ENCODE measurements at regions not wholly inside any gene's neighbourhood (a gene's known extent, or its start where the extent isn't known, plus 50 kb on each side); places are given as distances from the start of the nearest gene placed in this dataset.

GRCh38 chr15:47552978-47553608, 164.2 kb upstream of the SEMA6D start:
- Mint-ChIP-seq H3K4me1 (ENCODE audit: low read depth, unreplicated experiment) (no peaks in the 10 kb centered on the region), H3K4me3 (ENCODE audit: unreplicated experiment) (no peak overlapping the region), H3K9me3 (ENCODE audit: unreplicated experiment) (no peaks in the 10 kb centered on the region), H3K36me3 (ENCODE audit: low read depth, unreplicated experiment) (no peaks in the 10 kb centered on the region), H3K27ac (ENCODE audit: unreplicated experiment) (no peak overlapping the region), H3K27me3 (ENCODE audit: low read depth, unreplicated experiment) (no peaks in the 10 kb centered on the region)
- Histone ChIP-seq H3K9ac (ENCODE audit: low read length) (no peak overlapping the region), H3K4me2 (ENCODE audit: low read length) (no peak overlapping the region), H3K27ac (ENCODE audit: low read depth, low read length) (no peak overlapping the region), H3K79me2 (ENCODE audit: insufficient read depth, low read length) (no peaks in the 10 kb centered on the region), H3K36me3 (ENCODE audit: insufficient read depth, low read length) (no peaks in the 10 kb centered on the region), H3K27me3 (ENCODE audit: insufficient read depth, low read length) (no peaks in the 10 kb centered on the region), H2AFZ (ENCODE audit: low read depth, low read length) (no peak overlapping the region), H4K20me1 (ENCODE audit: insufficient read depth, low read length) (no peaks in the 10 kb centered on the region), H3K9me3 (ENCODE audit: insufficient read depth, low read depth, low read length) (no peaks in the 10 kb centered on the region), H3K4me1 (ENCODE audit: insufficient read depth, low read length) (no peaks in the 10 kb centered on the region), H3K4me3 (ENCODE audit: insufficient read depth, low read depth, low read length) (no peak overlapping the region)
- TF ChIP-seq, protein P1, sequence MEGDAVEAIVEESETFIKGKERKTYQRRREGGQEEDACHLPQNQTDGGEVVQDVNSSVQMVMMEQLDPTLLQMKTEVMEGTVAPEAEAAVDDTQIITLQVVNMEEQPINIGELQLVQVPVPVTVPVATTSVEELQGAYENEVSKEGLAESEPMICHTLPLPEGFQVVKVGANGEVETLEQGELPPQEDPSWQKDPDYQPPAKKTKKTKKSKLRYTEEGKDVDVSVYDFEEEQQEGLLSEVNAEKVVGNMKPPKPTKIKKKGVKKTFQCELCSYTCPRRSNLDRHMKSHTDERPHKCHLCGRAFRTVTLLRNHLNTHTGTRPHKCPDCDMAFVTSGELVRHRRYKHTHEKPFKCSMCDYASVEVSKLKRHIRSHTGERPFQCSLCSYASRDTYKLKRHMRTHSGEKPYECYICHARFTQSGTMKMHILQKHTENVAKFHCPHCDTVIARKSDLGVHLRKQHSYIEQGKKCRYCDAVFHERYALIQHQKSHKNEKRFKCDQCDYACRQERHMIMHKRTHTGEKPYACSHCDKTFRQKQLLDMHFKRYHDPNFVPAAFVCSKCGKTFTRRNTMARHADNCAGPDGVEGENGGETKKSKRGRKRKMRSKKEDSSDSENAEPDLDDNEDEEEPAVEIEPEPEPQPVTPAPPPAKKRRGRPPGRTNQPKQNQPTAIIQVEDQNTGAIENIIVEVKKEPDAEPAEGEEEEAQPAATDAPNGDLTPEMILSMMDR (IDR thresholded peaks at IDR 0.05; ENCODE audit: insufficient read depth, low read depth, low read length): no peak
- FAIRE-seq (no peak), DNase-seq (ENCODE audit: low read depth) (no peak)

GRCh38 chr15:47553947-47554346, 163.4 kb upstream of the SEMA6D start:
- no peaks in the 10 kb centered on the region for H4K20me1 ChIP-seq (ENCODE audit: insufficient read depth, low read length)
- no peak overlapping the region for H2AFZ ChIP-seq (ENCODE audit: low read depth, low read length)
- FAIRE-seq (no peak), DNase-seq (ENCODE audit: low read depth) (no peak)
- H3K27me3 ChIP-seq (ENCODE audit: insufficient read depth, low read length): no peaks in the 10 kb centered on the region
- Mint-ChIP-seq H3K27ac (ENCODE audit: unreplicated experiment) (no peak overlapping the region), H3K4me1 (ENCODE audit: low read depth, unreplicated experiment) (no peaks in the 10 kb centered on the region), H3K4me3 (ENCODE audit: unreplicated experiment) (no peak overlapping the region), H3K9me3 (ENCODE audit: unreplicated experiment) (no peaks in the 10 kb centered on the region), H3K27me3 (ENCODE audit: low read depth, unreplicated experiment) (no peaks in the 10 kb centered on the region), H3K36me3 (ENCODE audit: low read depth, unreplicated experiment) (no peaks in the 10 kb centered on the region)
- no peak overlapping the region for H3K27ac ChIP-seq (ENCODE audit: low read depth, low read length)
- no peak overlapping the region for H3K9ac ChIP-seq (ENCODE audit: low read length)
- H3K4me3 ChIP-seq (ENCODE audit: insufficient read depth, low read depth, low read length): no peak overlapping the region
- no peaks in the 10 kb centered on the region for H3K9me3 ChIP-seq (ENCODE audit: insufficient read depth, low read depth, low read length)
- no peaks in the 10 kb centered on the region for H3K4me1 ChIP-seq (ENCODE audit: insufficient read depth, low read length)
- H3K4me2 ChIP-seq (ENCODE audit: low read length): no peak overlapping the region
- TF ChIP-seq, protein P1 (IDR thresholded peaks at IDR 0.05; ENCODE audit: insufficient read depth, low read depth, low read length): no peak
- no peak for TF ChIP-seq EZH2 (IDR thresholded peaks at IDR 0.05; ENCODE audit: insufficient read depth, low read length)
- H3K36me3 ChIP-seq (ENCODE audit: insufficient read depth, low read length): no peaks in the 10 kb centered on the region
- H3K79me2 ChIP-seq (ENCODE audit: insufficient read depth, low read length): no peaks in the 10 kb centered on the region

- FAIRE-seq: no peak
- Histone ChIP-seq H3K9ac (ENCODE audit: low read length) (no peak overlapping the region), H2AFZ (ENCODE audit: low read depth, low read length) (no peak overlapping the region), H3K4me2 (ENCODE audit: low read length) (no peak overlapping the region), H3K27me3 (ENCODE audit: insufficient read depth, low read length) (no peaks in the 10 kb centered on the region), H3K79me2 (ENCODE audit: insufficient read depth, low read length) (no peaks in the 10 kb centered on the region), H3K4me1 (ENCODE audit: insufficient read depth, low read length) (no peaks in the 10 kb centered on the region), H3K4me3 (ENCODE audit: insufficient read depth, low read depth, low read length) (no peak overlapping the region), H3K36me3 (ENCODE audit: insufficient read depth, low read length) (no peaks in the 10 kb centered on the region), H4K20me1 (ENCODE audit: insufficient read depth, low read length) (no peaks in the 10 kb centered on the region), H3K9me3 (ENCODE audit: insufficient read depth, low read depth, low read length) (no peaks in the 10 kb centered on the region), H3K27ac (ENCODE audit: low read depth, low read length) (no peak overlapping the region)
- H3K36me3 Mint-ChIP-seq (ENCODE audit: low read depth, unreplicated experiment): no peaks in the 10 kb centered on the region
- no peak overlapping the region for H3K4me3 Mint-ChIP-seq (ENCODE audit: unreplicated experiment)
- H3K27me3 Mint-ChIP-seq (ENCODE audit: low read depth, unreplicated experiment): no peaks in the 10 kb centered on the region
- no peak for DNase-seq (ENCODE audit: low read depth)
- no peak overlapping the region for H3K27ac Mint-ChIP-seq (ENCODE audit: unreplicated experiment)
- peaks cover 10% of the 10 kb centered on the region for H3K9me3 Mint-ChIP-seq (ENCODE audit: unreplicated experiment)
- no peaks in the 10 kb centered on the region for H3K4me1 Mint-ChIP-seq (ENCODE audit: low read depth, unreplicated experiment)
- TF ChIP-seq EZH2 (IDR thresholded peaks at IDR 0.05; ENCODE audit: insufficient read depth, low read length): no peak
- TF ChIP-seq, protein P1 (IDR thresholded peaks at IDR 0.05; ENCODE audit: insufficient read depth, low read depth, low read length): no peak
Observed at GRCh38 chr15:47561102-47561501, 156.2 kb upstream of the SEMA6D start.

Measured in astrocyte (in vitro differentiated cells and primary cell).